ENCODE measurements at regions not wholly inside any gene's neighbourhood (a gene's known extent, or its start where the extent isn't known, plus 50 kb on each side); places are given as distances from the start of the nearest gene placed in this dataset.
"Not testable (repeated sequence)": the region's sequence is repeated elsewhere in the genome, so short reads cannot be mapped to it uniquely, and the experiment has no call there.

- peak in 1 of 5 donors; percentile 53 for DNase-seq
Measured at GRCh38 chr6:141874930-141875602, 257.7 kb upstream of the GJE1 start.

GRCh38 chr6:141869509-141869908 lies 263.2 kb upstream of the GJE1 start:
- not testable (repeated sequence) for DNase-seq

GRCh38 chr6:141867767-141868166 lies 265.0 kb upstream of the GJE1 start:
- DNase-seq = no peak

- DNase-seq = no peak
Measured at GRCh38 chr6:141866731-141867497, 265.8 kb upstream of the GJE1 start.

DNA sequence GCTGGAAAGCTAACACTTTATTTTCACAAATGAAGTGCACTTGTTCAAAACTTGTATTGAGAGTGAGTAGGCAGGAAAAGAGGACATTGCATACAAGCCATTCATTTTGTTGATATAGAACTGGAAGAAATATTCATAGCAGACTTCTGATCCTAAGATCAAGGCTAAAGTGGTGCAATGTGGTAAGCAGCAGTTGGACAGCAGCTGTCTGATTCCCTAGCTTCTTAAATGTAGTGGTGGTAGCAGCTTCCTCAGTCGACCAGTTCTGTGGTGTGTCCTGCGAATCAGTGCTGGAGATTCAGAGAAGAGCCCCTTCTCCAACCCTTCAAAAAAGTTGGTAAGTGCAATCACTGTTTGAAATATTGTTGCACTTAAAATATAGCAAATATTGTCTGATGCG lies 281.7 kb upstream of the GJE1 start:
- DNase-seq = no peak

DNA sequence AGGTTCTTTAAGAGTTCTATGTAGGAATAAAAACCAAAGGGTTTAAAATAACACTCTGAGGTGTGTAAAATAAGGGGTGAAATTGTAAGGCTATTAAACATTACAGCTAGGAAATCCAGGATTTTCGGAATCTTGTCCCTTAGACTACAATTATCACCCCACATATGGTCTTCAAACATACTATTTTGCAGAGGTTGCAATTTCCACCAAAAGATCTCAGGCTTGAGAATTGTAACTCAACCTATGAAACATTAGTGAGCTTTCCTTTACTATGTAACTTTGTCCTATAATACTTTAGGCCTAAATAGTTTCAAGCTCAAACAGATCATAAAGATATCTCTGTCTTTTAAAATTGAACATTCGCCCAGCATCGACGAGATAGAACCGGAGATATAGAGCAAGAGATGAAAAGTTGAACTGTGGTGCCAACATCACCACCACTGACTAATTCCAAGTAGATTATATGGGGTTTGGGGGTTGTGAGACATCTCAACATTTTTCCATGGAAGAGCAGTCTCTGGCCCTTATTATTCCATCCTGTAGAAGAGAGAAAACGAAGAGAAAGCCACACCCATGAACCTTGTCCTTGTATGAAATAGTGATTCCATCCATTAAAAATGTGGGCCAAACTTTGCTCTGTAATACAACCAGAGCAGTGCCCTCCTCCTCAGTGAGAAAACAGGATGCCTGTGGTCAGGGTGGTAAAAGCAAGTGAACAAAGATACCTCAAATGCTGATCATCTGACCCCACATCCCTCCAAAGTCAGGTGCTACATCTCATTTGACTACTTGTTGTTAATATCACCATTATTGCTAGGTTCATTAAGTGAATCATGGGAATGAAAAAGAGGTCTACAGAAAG lies 284.5 kb upstream of the GJE1 start:
- DNase-seq = peak in 3 of 5 donors; percentile 7 to 14 (median 13)

DNA sequence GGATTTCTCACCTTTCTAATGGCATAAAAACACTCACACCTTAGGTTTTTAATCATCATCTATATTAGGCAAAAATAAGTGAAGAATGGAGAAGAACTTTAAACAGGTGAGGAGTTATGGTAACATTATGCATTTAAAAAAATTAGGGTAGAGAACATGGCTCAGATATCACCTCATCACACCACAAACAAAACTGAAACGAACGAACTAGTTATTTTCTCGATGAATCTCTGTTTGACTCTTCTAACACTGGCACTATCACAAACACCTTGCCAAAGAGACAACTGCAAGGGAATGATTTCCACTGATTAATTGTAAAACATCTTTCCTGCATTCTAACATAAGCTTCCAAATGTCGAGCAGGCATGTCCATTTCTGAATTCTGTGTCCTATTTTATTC lies 286.1 kb upstream of the GJE1 start:
- DNase-seq = no peak

DNA sequence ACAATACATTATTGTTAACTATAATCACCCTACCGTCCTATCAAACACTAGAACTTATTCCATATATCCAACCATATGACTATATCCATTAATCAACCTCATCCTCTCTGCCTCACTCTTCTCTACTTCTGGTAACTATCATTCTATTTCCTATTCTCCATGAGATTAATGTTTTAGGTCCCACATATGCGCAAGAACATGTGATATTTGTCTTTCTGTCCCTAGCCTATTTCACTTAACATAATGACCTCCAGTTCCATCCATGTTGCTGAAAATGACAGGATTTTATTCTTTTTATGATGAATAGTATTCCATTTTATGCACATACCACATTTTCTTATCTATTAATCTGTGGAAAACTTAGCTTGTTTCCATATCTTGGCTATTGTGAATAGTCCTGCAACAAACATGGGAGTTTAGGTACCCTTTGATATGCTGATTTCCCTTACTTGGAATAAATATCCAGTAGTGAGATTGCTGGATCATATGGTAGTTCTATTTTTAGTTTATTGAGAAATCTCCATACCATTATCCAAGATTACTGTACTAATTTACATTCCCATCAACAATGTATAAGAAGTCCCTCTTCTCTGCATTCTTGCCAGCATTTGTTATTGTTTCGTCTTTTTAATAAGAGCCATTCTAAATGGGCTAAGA lies 289.4 kb upstream of the GJE1 start:
- DNase-seq = no peak

GRCh38 chr6:141833001-141833655 lies 299.6 kb upstream of the GJE1 start:
- no peak for DNase-seq

GRCh38 chr6:141830530-141830929 lies 302.2 kb upstream of the GJE1 start:
- no peak for DNase-seq

- DNase-seq = no peak
Measured at GRCh38 chr6:141829566-141830360, 303.0 kb upstream of the GJE1 start.

GRCh38 chr6:141824350-141824749 lies 308.4 kb upstream of the GJE1 start:
- no peak for DNase-seq

DNA sequence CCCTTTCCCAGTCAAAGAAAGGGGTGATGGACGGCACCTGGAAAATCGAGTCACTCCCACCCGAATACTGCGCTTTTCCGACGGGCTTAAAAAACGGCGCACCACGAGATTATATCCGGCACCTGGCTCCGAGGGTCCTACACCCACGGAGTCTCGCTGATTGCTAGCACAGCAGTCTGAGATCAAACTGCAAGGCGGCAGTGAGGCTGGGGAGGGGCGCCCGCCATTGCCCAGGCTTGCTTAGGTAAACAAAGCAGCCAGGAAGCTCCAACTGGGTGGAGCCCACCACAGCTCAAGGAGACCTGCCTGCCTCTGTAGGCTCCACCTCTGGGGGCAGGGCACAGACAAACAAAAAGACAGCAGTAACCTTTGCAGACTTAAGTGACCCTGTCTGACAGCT lies 317.7 kb upstream of the GJE1 start:
- DNase-seq = not testable (repeated sequence)

GRCh38 chr6:141809901-141810300 lies 322.8 kb upstream of the GJE1 start:
- DNase-seq = no peak

DNA sequence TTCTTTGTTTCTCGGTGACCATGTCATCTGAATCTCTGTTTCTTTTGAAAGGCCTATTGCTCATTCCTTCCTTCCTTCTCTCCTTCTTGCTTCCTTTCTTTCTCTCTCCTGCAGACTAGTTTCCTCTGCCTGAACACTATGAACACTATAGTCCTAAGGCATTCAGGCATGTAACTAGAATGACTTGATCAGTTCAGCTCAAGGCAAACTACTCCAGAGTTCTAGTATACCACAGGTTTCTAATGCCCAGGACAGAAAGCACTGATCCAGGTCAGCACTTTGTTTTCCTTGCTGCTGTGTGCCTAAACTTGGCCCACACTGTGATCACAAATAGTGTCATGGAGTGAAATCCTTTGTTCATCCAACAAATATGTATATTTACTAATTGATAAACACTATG lies 324.1 kb upstream of the GJE1 start:
- no peak for DNase-seq

DNA sequence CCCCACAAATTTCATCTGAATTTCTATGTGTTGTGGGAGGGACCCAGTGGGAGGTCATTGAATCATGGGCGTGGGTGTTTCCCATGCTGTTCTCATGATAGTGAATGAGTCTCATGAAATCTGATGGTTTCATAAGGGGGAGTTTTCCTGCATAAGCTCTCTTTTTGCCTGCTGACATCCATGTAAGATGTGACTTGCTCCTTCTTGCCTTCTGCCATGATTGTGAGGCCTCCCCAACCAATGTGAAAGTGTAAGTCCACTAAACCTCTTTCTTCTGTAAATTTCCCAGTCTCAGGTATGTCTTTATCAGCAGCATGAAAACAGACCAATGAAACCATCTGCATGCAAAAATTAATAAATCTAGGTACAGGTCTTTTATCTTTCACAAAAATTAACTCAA lies 331.8 kb upstream of the GJE1 start:
- not testable (repeated sequence) for DNase-seq

- DNase-seq = no peak
Measured at GRCh38 chr6:141790921-141791320, 341.8 kb upstream of the GJE1 start.

DNA sequence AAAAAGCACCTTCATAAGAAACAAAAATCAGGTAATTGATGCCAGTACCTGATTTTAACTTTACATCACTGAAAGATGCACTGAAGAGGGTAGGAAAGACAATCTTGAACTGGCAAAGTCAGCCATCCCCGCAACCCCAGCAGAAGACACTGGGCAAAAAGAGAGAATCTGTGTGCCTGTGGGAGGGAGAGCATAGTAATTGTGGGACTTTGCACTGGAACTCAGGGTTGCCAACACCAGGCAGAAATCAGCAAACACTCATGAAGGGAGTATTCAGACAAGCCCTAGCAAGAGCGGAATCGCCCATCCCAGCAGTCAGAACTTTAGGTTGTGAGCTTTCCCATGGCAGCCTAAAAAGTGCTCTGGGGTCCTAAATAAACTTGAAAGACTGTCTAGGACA lies 344.6 kb upstream of the GJE1 start:
- no peak for DNase-seq

- no peak for DNase-seq
Measured at GRCh38 chr6:141783585-141783984, 349.1 kb upstream of the GJE1 start.

- no peak for DNase-seq
Measured at GRCh38 chr6:141780296-141780695, 352.4 kb upstream of the GJE1 start.

- DNase-seq = no peak
Measured at GRCh38 chr6:141764388-141764787, 368.3 kb upstream of the GJE1 start.

DNA sequence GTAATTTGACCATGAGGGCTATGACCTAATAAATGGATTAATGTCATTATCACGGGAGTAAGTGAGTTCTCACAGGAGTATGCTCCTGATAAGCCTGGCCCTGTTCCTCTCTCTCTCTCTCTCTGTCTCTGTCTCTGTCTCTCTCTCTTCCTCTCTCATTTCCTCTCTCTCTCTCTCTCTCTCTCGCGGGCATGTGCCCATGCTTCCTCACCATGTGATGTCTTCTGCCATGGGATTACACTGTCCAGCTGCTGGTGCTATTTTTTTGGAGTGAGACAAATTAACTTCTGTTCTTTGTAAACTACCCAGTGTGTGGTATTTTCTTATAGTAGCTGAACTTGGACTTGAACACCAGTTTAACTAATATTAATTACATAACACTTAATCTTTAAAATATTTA lies 374.3 kb upstream of the GJE1 start:
- DNase-seq = no peak
